HG03520 (cell line): ENCODE measurements at regions not wholly inside any gene's neighbourhood (a gene's known extent, or its start where the extent isn't known, plus 50 kb on each side); places are given as distances from the start of the nearest gene placed in this dataset.

Experiments
- ATAC-seq: cut with Tn5 transposase; IDR thresholded peaks from one replicate; pipeline ENCODE4 v1.9.1; 2021; ENCODE audit warnings: mild to moderate bottlenecking, moderate library complexity; ENCODE audit not compliant: unreplicated experiment

- ATAC-seq, result no peak
Observed at GRCh38 chr4:176898791-176899190, 106.1 kb upstream of the VEGFC start.

- peak; percentile 98 for ATAC-seq
Observed at GRCh38 chr4:176902710-176903323, 110.1 kb upstream of the VEGFC start.

GRCh38 chr4:176906709-176907108, 114.0 kb upstream of the VEGFC start:
- ATAC-seq, result no peak

- no peak for ATAC-seq
Observed at GRCh38 chr4:176910646-176911045, 117.9 kb upstream of the VEGFC start.

- ATAC-seq, result no peak
Observed at GRCh38 chr4:176919631-176920030, 126.9 kb upstream of the VEGFC start.

GRCh38 chr4:176920694-176921093, 128.0 kb upstream of the VEGFC start:
- ATAC-seq, result no peak

GRCh38 chr4:176921256-176921655, 128.5 kb upstream of the VEGFC start:
- no peak for ATAC-seq

- no peak for ATAC-seq
Observed at GRCh38 chr4:176924238-176924637, 131.5 kb upstream of the VEGFC start.

- ATAC-seq, result no peak
Observed at GRCh38 chr4:176925962-176926361, 133.2 kb upstream of the VEGFC start.

- no peak for ATAC-seq
Observed at GRCh38 chr4:176927117-176927516, 134.4 kb upstream of the VEGFC start.

GRCh38 chr4:176927664-176928063, 134.9 kb upstream of the VEGFC start:
- no peak for ATAC-seq

- ATAC-seq, result no peak
Observed at GRCh38 chr4:176939445-176939844, 146.7 kb upstream of the VEGFC start.

GRCh38 chr4:176945334-176945733, 152.6 kb upstream of the VEGFC start:
- ATAC-seq, result no peak

GRCh38 chr4:176949029-176949428, 156.3 kb upstream of the VEGFC start:
- no peak for ATAC-seq

GRCh38 chr4:176953021-176953420, 160.3 kb upstream of the VEGFC start:
- ATAC-seq, result no peak

- no peak for ATAC-seq
Observed at GRCh38 chr4:176957353-176958118, 164.8 kb upstream of the VEGFC start.

- ATAC-seq, result no peak
Observed at GRCh38 chr4:176959980-176960379, 167.3 kb upstream of the VEGFC start.

GRCh38 chr4:176963121-176963520, 170.4 kb upstream of the VEGFC start:
- no peak for ATAC-seq

GRCh38 chr4:176964116-176964691, 171.5 kb upstream of the VEGFC start:
- no peak for ATAC-seq

- no peak for ATAC-seq
Observed at GRCh38 chr4:176967586-176967985, 174.9 kb upstream of the VEGFC start.

- ATAC-seq, result no peak
Observed at GRCh38 chr4:176968094-176968493, 175.4 kb upstream of the VEGFC start.

- ATAC-seq, result no peak
Observed at GRCh38 chr4:176969011-176969410, 176.3 kb upstream of the VEGFC start.
